ENCODE measurements at regions not wholly inside any gene's neighbourhood (a gene's known extent, or its start where the extent isn't known, plus 50 kb on each side); places are given as distances from the start of the nearest gene placed in this dataset.

GRCh38 chr2:240198226-240198625 lies 57.8 kb upstream of the OTOS start:
- Histone ChIP-seq H3K4me3 (ENCODE audit: control insufficient read depth in 1 of 2, extremely low read depth in 1 of 2, low read length in 1 of 2) (no peak overlapping the region), H3K4me1 (ENCODE audit: control insufficient read depth in 1 of 2, extremely low read depth in 1 of 2, insufficient read depth in 2 of 2, low read length in 2 of 2) (no peaks in the 10 kb centered on the region), H3K27me3 (replicated peaks in 1 of 2; ENCODE audit: control insufficient read depth in 2 of 2, extremely low read depth in 1 of 2, insufficient read depth in 2 of 2, low read length in 1 of 2) (peaks cover 0 to 37% of the 10 kb centered on the region in 2 experiments), H3K9me3 (no peaks in the 10 kb centered on the region), H3K36me3 (ENCODE audit: control insufficient read depth in 2 of 2, extremely low read depth in 1 of 2, insufficient read depth in 1 of 2, low read length in 1 of 2) (no peaks in the 10 kb centered on the region), H3K27ac (ENCODE audit: low read length) (no peak overlapping the region)
- Mint-ChIP-seq H3K36me3 (no peaks in the 10 kb centered on the region), H3K27me3 (peaks cover 27 to 49% of the 10 kb centered on the region in 2 donors), H3K9me3 (no peaks in the 10 kb centered on the region), H3K4me1 (no peaks in the 10 kb centered on the region), H3K27ac (no peak overlapping the region), H3K4me3 (no peak overlapping the region)
- ChIA-PET CTCF (no interaction called here), POLR2A (no interaction called here)
- WGBS (ENCODE audit: insufficient coverage): 90% methylated on average over 6 of the region's 6 CpGs
- ATAC-seq (replicated peaks in 1 of 4) (no peak), DNase-seq (peak in 1 of 35 experiments; percentile 4)

DNA sequence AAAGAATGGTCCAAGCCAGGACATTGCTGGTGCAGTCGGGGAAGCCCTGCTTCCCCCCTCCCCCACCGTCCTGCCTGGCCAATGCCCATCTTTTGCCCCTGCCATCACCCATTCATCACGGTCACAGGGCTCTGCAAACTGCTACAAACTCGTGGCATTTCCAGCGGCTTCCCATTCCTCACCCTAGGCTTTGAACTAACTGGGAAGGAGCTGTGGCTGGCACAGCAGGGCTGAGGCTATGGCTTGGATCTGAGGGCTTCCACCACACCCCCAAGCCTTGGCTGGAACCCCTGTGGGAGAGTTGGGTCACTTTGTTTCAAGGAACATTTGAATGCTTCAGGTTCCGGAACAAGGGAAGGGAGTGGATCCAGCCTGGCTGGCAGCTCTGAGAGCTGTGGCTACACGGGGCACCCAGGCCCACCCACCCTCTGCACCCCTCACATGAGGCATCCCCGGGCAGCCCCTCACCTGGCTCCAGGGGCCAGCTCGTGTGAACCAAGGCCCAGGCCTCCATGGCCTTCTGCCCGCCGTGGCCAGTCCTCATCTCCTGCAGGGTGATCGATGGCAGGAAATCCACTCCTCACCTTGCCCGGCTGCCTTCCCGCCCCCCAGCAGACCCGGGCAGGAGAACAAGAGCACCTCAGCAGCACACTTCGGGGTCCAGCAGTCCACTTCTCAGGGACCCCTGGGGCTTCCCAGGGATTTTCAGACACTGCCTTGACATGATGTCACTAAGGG lies 58.8 kb upstream of the OTOS start:
- CTCF ChIA-PET: no interaction called here
- H3K27me3 ChIP-seq (replicated peaks in 1 of 2; ENCODE audit: control insufficient read depth in 2 of 2, extremely low read depth in 1 of 2, insufficient read depth in 2 of 2, low read length in 1 of 2): peaks cover 0 to 47% of the 10 kb centered on the region in 2 experiments
- Mint-ChIP-seq H3K4me1 (no peaks in the 10 kb centered on the region), H3K36me3 (no peaks in the 10 kb centered on the region), H3K4me3 (no peak overlapping the region), H3K9me3 (no peaks in the 10 kb centered on the region), H3K27me3 (peaks cover 28 to 48% of the 10 kb centered on the region in 2 donors), H3K27ac (no peak overlapping the region)
- ATAC-seq (replicated peaks in 1 of 4): no peak
- no peaks in the 10 kb centered on the region for H3K4me1 ChIP-seq (ENCODE audit: control insufficient read depth in 1 of 2, extremely low read depth in 1 of 2, insufficient read depth in 2 of 2, low read length in 2 of 2)
- WGBS (ENCODE audit: insufficient coverage): 71% methylated on average over 14 of the region's 16 CpGs
- DNase-seq: peak in 1 of 35 experiments; percentile 9
- POLR2A ChIA-PET: no interaction called here
- H3K9me3 ChIP-seq: no peaks in the 10 kb centered on the region
- H3K36me3 ChIP-seq (ENCODE audit: control insufficient read depth in 2 of 2, extremely low read depth in 1 of 2, insufficient read depth in 1 of 2, low read length in 1 of 2): no peaks in the 10 kb centered on the region
- no peak overlapping the region for H3K27ac ChIP-seq (ENCODE audit: low read length)
- H3K4me3 ChIP-seq (ENCODE audit: control insufficient read depth in 1 of 2, extremely low read depth in 1 of 2, low read length in 1 of 2): no peak overlapping the region

DNA sequence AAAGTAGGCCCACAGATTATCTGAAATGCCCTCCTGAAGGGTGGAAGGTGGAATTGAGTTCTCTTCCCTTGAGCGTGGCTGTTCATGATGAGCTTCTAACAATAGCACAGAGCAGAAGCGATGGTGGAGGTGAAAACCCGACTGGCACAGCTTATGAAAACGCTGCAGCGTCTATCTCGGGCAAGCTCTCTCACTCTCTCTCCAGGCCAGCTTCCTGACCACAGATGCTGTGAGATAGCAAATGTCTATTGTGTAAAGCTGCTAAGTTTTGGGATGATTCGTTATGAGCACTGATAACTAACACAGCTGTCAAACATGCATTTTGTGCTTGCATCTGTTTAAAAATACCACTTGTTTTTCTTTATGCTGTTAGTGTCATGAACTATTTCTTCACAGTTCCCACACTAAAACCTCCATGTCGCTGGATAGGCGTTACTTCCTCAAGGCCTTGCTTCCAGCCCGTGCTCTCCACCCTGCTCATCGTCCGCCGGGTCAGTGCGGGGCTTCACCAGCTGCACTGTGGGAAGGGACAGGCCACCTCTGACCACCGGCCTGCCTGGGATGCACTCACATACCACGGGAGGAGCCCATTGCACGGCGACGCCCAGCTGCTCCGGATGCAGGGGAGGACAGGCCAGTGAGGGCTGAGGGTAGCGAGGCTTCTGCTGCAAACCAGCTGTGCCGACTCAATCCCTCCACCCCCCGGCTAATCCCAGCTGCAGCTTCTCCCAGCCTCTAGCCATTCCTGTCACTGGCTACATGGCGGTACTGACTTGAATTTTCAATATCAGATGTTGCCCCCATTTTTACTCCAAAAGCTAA lies 60.0 kb upstream of the OTOS start:
- ChIA-PET POLR2A (no interaction called here), CTCF (no interaction called here)
- Mint-ChIP-seq H3K9me3 (no peaks in the 10 kb centered on the region), H3K36me3 (no peaks in the 10 kb centered on the region), H3K27ac (no peak overlapping the region), H3K4me3 (no peak overlapping the region), H3K27me3 (peaks cover 31 to 54% of the 10 kb centered on the region in 2 donors), H3K4me1 (no peaks in the 10 kb centered on the region)
- no peak for ATAC-seq (replicated peaks in 1 of 4)
- Histone ChIP-seq H3K9me3 (no peaks in the 10 kb centered on the region), H3K4me1 (ENCODE audit: control insufficient read depth in 1 of 2, extremely low read depth in 1 of 2, insufficient read depth in 2 of 2, low read length in 2 of 2) (no peaks in the 10 kb centered on the region), H3K27me3 (replicated peaks in 1 of 2; ENCODE audit: control insufficient read depth in 2 of 2, extremely low read depth in 1 of 2, insufficient read depth in 2 of 2, low read length in 1 of 2) (peaks cover 0 to 56% of the 10 kb centered on the region in 2 experiments), H3K36me3 (ENCODE audit: control insufficient read depth in 2 of 2, extremely low read depth in 1 of 2, insufficient read depth in 1 of 2, low read length in 1 of 2) (no peaks in the 10 kb centered on the region), H3K4me3 (ENCODE audit: control insufficient read depth in 1 of 2, extremely low read depth in 1 of 2, low read length in 1 of 2) (no peak overlapping the region), H3K27ac (ENCODE audit: low read length) (no peak overlapping the region)
- 69% methylated on average over 17 of the region's 24 CpGs for WGBS (ENCODE audit: insufficient coverage)
- DNase-seq: peak in 1 of 35 experiments; percentile 18

- H3K4me3 Mint-ChIP-seq: no peak overlapping the region
- H3K4me1 Mint-ChIP-seq: no peaks in the 10 kb centered on the region
Measured at GRCh38 chr2:240201866-240202265, 61.4 kb upstream of the OTOS start.

GRCh38 chr2:240202586-240202985 lies 62.1 kb upstream of the OTOS start:
- peaks cover 34 to 47% of the 10 kb centered on the region in 2 donors for H3K27me3 Mint-ChIP-seq
- Histone ChIP-seq H3K9me3 (no peaks in the 10 kb centered on the region), H3K36me3 (ENCODE audit: control insufficient read depth in 2 of 2, extremely low read depth in 1 of 2, insufficient read depth in 1 of 2, low read length in 1 of 2) (no peaks in the 10 kb centered on the region), H3K4me3 (ENCODE audit: control insufficient read depth in 1 of 2, extremely low read depth in 1 of 2, low read length in 1 of 2) (no peak overlapping the region), H3K27me3 (replicated peaks in 1 of 2; ENCODE audit: control insufficient read depth in 2 of 2, extremely low read depth in 1 of 2, insufficient read depth in 2 of 2, low read length in 1 of 2) (peaks cover 0 to 45% of the 10 kb centered on the region in 2 experiments), H3K27ac (ENCODE audit: low read length) (no peak overlapping the region), H3K4me1 (ENCODE audit: control insufficient read depth in 1 of 2, extremely low read depth in 1 of 2, insufficient read depth in 2 of 2, low read length in 2 of 2) (no peaks in the 10 kb centered on the region)
- ChIA-PET POLR2A (interaction anchor here in 1 of 2 donors (0.8 kb wide), 1 partner anchor 1503 kb away, joined by 4 read pairs; no protein-coding TSS in a partner anchor), CTCF (no interaction called here)
- H3K4me1 Mint-ChIP-seq: no peaks in the 10 kb centered on the region
- no peak overlapping the region for H3K4me3 Mint-ChIP-seq
- no peaks in the 10 kb centered on the region for H3K9me3 Mint-ChIP-seq
- H3K36me3 Mint-ChIP-seq: no peaks in the 10 kb centered on the region
- no peak for DNase-seq
- no peak for ATAC-seq (replicated peaks in 1 of 4)
- WGBS (ENCODE audit: insufficient coverage): 76% methylated on average over 5 of the region's 5 CpGs
- H3K27ac Mint-ChIP-seq: no peak overlapping the region

More at GRCh38 chr2:240201866-240202265, 61.4 kb upstream of the OTOS start:
- Mint-ChIP-seq H3K27me3 (peaks cover 34 to 47% of the 10 kb centered on the region in 2 donors), H3K27ac (no peak overlapping the region), H3K36me3 (no peaks in the 10 kb centered on the region), H3K9me3 (no peaks in the 10 kb centered on the region)
- Histone ChIP-seq H3K4me1 (ENCODE audit: control insufficient read depth in 1 of 2, extremely low read depth in 1 of 2, insufficient read depth in 2 of 2, low read length in 2 of 2) (no peaks in the 10 kb centered on the region), H3K27me3 (replicated peaks in 1 of 2; ENCODE audit: control insufficient read depth in 2 of 2, extremely low read depth in 1 of 2, insufficient read depth in 2 of 2, low read length in 1 of 2) (peaks cover 0 to 51% of the 10 kb centered on the region in 2 experiments), H3K4me3 (ENCODE audit: control insufficient read depth in 1 of 2, extremely low read depth in 1 of 2, low read length in 1 of 2) (no peak overlapping the region), H3K36me3 (ENCODE audit: control insufficient read depth in 2 of 2, extremely low read depth in 1 of 2, insufficient read depth in 1 of 2, low read length in 1 of 2) (no peaks in the 10 kb centered on the region), H3K9me3 (no peaks in the 10 kb centered on the region), H3K27ac (ENCODE audit: low read length) (no peak overlapping the region)
- DNase-seq (no peak), ATAC-seq (replicated peaks in 1 of 4) (no peak)
- ChIA-PET CTCF (no interaction called here), POLR2A (no interaction called here)
- 74% methylated on average over 4 of the region's 9 CpGs for WGBS (ENCODE audit: insufficient coverage)

DNA sequence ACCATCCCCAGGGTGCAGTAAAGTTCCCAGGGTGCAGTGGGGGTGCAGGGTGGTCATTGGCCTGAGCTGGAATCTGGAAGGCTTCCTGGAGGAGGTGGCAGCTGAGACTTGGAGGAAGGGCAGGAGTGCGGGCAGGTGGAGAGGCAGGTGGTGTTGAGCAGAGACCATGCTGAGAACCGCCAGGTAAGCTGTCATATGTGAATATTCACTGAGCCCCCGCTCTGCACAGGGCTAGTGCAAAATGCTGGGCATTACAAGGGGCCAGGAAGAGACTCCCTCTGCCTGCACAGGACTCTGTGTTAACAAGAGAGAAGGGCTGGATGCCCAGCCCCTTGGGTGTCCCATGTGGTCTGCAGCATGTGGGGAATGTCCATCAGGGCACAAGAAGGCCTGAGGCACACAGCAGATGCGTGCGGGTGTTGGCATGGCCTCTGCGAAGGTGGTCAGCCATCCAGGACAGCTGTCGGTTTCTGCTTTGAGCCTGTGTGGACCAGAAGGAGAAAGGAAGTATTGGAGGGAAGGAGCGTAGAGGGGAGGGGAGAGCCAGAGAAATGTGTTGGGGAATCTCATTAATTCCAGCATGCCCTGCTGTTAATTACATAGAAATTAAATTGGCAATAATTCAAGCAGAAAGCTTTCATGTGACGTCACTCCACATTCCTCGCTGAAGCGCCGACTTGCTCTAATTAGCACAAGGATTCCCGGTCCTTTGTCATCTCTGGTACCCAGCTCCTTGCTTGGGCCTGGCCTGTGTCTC lies 62.8 kb upstream of the OTOS start:
- no peaks in the 10 kb centered on the region for H3K9me3 ChIP-seq
- CTCF ChIA-PET: no interaction called here
- ATAC-seq (replicated peaks in 1 of 4): no peak
- WGBS (ENCODE audit: insufficient coverage): 80% methylated on average over 11 of the region's 13 CpGs
- no peaks in the 10 kb centered on the region for H3K36me3 ChIP-seq (ENCODE audit: control insufficient read depth in 2 of 2, extremely low read depth in 1 of 2, insufficient read depth in 1 of 2, low read length in 1 of 2)
- H3K4me3 Mint-ChIP-seq: no peak overlapping the region
- POLR2A ChIA-PET: interaction anchor here in 1 of 2 donors (0.8 kb wide), 1 partner anchor 1504 kb away, joined by 4 read pairs; no protein-coding TSS in a partner anchor
- H3K4me1 Mint-ChIP-seq: no peaks in the 10 kb centered on the region
- H3K36me3 Mint-ChIP-seq: no peaks in the 10 kb centered on the region
- no peak for DNase-seq
- H3K9me3 Mint-ChIP-seq: no peaks in the 10 kb centered on the region
- no peak overlapping the region for H3K4me3 ChIP-seq (ENCODE audit: control insufficient read depth in 1 of 2, extremely low read depth in 1 of 2, low read length in 1 of 2)
- H3K27ac ChIP-seq (ENCODE audit: low read length): no peak overlapping the region
- no peaks in the 10 kb centered on the region for H3K4me1 ChIP-seq (ENCODE audit: control insufficient read depth in 1 of 2, extremely low read depth in 1 of 2, insufficient read depth in 2 of 2, low read length in 2 of 2)
- H3K27me3 Mint-ChIP-seq: peaks cover 34 to 47% of the 10 kb centered on the region in 2 donors
- H3K27ac Mint-ChIP-seq: no peak overlapping the region
- H3K27me3 ChIP-seq (replicated peaks in 1 of 2; ENCODE audit: control insufficient read depth in 2 of 2, extremely low read depth in 1 of 2, insufficient read depth in 2 of 2, low read length in 1 of 2): peaks cover 0 to 45% of the 10 kb centered on the region in 2 experiments
